ENCODE measurements at regions not wholly inside any gene's neighbourhood (a gene's known extent, or its start where the extent isn't known, plus 50 kb on each side); places are given as distances from the start of the nearest gene placed in this dataset.

- no peak for TF ChIP-seq GATA2 (IDR thresholded peaks at IDR 0.05; ENCODE audit: low read depth, low read length)
- no peak for TF ChIP-seq GATA3 (IDR thresholded peaks at IDR 0.05; ENCODE audit: low read depth, low read length)
Observed at GRCh38 chr5:103938146-103938695, 375.6 kb upstream of the NUDT12 start.
